ENCODE measurements at regions not wholly inside any gene's neighbourhood (a gene's known extent, or its start where the extent isn't known, plus 50 kb on each side); places are given as distances from the start of the nearest gene placed in this dataset.

DNA sequence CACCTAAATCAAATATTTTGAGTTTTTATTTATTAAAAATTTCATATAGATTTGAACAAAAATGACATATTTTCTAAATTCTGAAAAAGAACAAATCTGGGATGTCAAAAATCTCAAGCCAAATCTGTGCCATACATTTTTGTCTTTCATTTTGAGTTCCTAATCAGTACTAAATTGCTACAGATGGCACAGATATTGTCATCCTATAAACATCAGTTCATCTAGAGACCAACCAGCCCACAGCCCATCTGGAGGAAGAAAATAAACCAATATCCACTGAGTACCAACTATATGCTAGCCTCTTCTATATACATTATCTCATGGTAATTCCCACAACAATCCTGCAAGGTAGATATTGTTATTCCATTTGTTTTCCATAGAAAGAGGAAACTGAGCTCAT, 156.8 kb upstream of the ATP1B1 start:
- no peak for DNase-seq
- H3K27me3 Mint-ChIP-seq (ENCODE audit: low read depth in 3 of 3), result peaks cover 0 to 2% (median 2%) of the 10 kb centered on the region in 3 donors
- no peak overlapping the region for H3K27ac Mint-ChIP-seq
- no peaks in the 10 kb centered on the region for H3K36me3 Mint-ChIP-seq
- no peaks in the 10 kb centered on the region for H3K4me1 Mint-ChIP-seq
- H3K9me3 Mint-ChIP-seq, result peaks cover 0 to 2% (median 0%) of the 10 kb centered on the region in 6 donors
- H3K4me3 Mint-ChIP-seq, result no peak overlapping the region

DNA sequence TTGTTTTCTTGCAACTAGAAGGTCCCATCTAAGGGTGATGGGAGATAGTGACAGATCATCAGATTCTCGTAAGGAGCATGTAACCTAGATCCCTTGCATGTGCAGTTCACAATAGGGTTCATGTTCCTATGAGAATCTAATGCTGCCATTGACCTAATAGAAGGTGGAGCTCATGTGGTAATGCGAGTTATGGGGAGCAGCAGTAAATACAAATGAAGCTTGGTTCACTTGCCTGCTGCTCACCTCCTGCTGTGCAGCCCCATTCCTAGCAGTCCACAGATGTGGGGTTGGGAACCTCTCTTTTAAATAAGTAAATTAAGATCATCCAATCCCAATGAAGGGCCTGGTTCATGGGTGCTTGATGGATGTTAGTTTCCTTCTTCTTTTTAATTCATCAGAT, 148.7 kb upstream of the ATP1B1 start:
- no peak for DNase-seq
- Mint-ChIP-seq H3K27ac (no peak overlapping the region), H3K36me3 (no peaks in the 10 kb centered on the region), H3K4me3 (no peak overlapping the region), H3K9me3 (peaks cover 0 to 2% (median 0%) of the 10 kb centered on the region in 6 donors), H3K27me3 (ENCODE audit: low read depth in 3 of 3) (peaks cover 2 to 8% (median 7%) of the 10 kb centered on the region in 3 donors), H3K4me1 (no peaks in the 10 kb centered on the region)

DNA sequence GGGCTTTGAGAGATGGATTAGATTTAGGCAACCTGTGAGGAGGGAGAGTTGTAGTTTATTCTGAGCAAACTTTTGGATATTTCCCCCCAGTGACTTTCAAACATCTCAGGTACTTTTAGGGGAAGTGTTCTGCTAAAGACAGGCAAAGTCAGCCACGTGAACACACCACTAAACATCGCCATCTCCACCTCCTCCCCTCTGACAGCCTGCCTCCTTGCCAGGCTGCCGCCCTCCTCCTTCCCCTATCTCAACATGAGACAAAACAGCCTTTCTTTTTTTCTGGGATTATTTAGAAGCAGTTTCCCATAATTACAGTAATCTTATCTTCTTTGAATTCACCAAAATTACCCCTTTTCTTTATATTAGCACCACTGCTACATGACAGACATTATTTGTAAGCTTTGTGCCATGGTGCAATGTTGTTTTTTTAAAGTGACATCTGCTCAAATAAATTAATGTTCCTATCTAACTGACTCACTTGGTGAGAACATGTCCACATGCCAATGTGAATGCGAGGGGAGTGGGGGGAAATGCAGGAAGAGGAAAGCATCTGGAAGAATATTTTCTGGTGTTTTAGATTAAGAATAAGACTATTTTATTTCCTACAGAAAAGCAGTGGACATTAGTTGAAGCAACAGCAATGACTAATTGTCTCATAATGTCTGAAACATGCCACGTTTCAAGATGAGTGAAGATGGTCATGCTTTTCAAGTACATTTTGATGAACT, 147.8 kb upstream of the ATP1B1 start:
- H3K9me3 Mint-ChIP-seq, result peaks cover 0 to 2% (median 0%) of the 10 kb centered on the region in 6 donors
- no peak for DNase-seq
- no peak overlapping the region for H3K4me3 Mint-ChIP-seq
- H3K36me3 Mint-ChIP-seq, result no peaks in the 10 kb centered on the region
- H3K27ac Mint-ChIP-seq, result no peak overlapping the region
- no peaks in the 10 kb centered on the region for H3K4me1 Mint-ChIP-seq
- peaks cover 2 to 7% (median 7%) of the 10 kb centered on the region in 3 donors for H3K27me3 Mint-ChIP-seq (ENCODE audit: low read depth in 3 of 3)

DNA sequence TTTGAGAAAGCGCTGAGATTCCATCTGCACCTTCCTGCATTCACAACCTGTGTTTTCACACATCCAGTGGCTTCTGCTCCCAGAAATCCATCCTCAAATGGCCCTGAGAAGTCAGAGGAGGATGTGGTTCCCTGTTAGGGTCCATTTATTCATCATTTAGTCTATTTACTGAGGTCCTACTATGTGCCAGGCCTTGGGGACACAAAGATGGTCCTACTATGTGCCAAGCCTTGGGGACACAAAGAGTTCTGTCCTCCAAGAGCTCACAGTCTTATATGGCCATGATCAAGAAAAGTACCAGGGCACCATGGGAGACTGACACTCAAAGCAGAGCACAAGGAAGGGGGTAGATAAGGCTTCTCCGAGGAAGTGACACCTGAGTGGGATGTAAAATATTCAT, 147.1 kb upstream of the ATP1B1 start:
- no peak for DNase-seq
- peaks cover 0 to under 1% (median 0%) of the 10 kb centered on the region in 6 donors for H3K9me3 Mint-ChIP-seq
- no peaks in the 10 kb centered on the region for H3K36me3 Mint-ChIP-seq
- peaks cover 2 to 7% (median 6%) of the 10 kb centered on the region in 3 donors for H3K27me3 Mint-ChIP-seq (ENCODE audit: low read depth in 3 of 3)
- no peak overlapping the region for H3K27ac Mint-ChIP-seq
- no peak overlapping the region for H3K4me3 Mint-ChIP-seq
- H3K4me1 Mint-ChIP-seq, result no peaks in the 10 kb centered on the region

DNA sequence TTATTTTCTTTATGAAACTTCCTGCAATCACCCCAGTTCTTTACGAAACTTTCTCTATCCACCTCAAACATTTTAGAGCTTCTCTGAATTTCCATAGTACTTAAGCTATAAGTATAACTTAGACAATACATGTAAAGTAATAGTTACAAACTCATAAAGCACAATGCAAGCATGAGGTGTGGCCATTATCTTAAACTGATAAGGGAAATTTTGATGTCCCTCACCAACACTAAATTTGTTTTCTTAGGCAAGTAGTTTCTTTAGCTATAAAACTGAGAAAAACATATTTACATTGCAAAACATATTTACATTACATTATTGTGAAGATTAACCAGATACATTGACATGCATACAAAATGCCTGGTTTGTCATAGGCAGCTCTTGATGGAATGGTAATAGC, 146.4 kb upstream of the ATP1B1 start:
- H3K4me1 Mint-ChIP-seq, result no peaks in the 10 kb centered on the region
- DNase-seq, result no peak
- no peaks in the 10 kb centered on the region for H3K36me3 Mint-ChIP-seq
- no peaks in the 10 kb centered on the region for H3K9me3 Mint-ChIP-seq
- no peak overlapping the region for H3K27ac Mint-ChIP-seq
- H3K4me3 Mint-ChIP-seq, result no peak overlapping the region
- peaks cover 2 to 7% (median 4%) of the 10 kb centered on the region in 3 donors for H3K27me3 Mint-ChIP-seq (ENCODE audit: low read depth in 3 of 3)

DNA sequence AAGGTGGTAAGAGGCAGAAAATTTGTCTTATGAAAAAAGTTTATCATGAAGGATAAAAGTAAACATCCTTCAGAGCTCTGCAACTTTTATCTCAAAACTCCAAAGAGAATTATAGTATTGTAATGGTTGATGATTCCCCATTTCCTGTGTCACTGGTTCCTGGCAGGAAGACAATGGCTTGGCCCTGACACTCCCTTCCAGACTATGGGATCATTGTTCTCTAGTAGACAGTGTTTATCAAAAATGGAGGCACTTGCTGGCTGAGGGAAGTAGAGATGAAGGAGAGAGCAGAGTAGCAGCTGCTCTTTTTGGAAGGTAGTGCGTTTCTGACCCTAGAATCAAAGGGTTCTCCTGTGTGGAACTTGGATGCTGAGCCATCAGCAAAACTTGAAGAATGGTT, 145.9 kb upstream of the ATP1B1 start:
- no peak overlapping the region for H3K4me3 Mint-ChIP-seq
- no peak overlapping the region for H3K27ac Mint-ChIP-seq
- no peak for DNase-seq
- H3K27me3 Mint-ChIP-seq (ENCODE audit: low read depth in 3 of 3), result peaks cover 2 to 6% (median 2%) of the 10 kb centered on the region in 3 donors
- no peaks in the 10 kb centered on the region for H3K36me3 Mint-ChIP-seq
- no peaks in the 10 kb centered on the region for H3K4me1 Mint-ChIP-seq
- H3K9me3 Mint-ChIP-seq, result no peaks in the 10 kb centered on the region

DNA sequence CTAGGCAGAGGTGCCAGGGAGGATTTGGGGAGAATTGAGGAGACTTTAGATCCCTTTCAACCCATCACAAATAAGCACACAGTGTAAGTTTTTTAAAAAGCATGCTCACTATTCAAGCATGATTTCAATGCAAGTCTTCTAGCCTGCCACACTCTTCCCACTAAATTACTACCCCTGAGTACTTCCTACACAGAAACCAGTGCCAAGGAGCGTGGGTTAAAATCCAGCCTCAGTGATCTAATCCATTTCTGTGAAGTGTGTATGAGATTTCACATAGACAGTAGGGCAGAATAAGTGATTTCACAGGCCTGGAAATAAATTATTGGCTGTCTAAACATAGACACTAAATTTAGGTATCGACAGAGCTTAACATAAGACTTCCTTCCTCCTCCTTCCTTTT, 142.9 kb upstream of the ATP1B1 start:
- no peak for DNase-seq
- H3K4me3 Mint-ChIP-seq, result no peak overlapping the region
- peaks cover 0 to 2% (median 2%) of the 10 kb centered on the region in 3 donors for H3K27me3 Mint-ChIP-seq (ENCODE audit: low read depth in 3 of 3)
- no peaks in the 10 kb centered on the region for H3K9me3 Mint-ChIP-seq
- H3K36me3 Mint-ChIP-seq, result no peaks in the 10 kb centered on the region
- H3K27ac Mint-ChIP-seq, result no peak overlapping the region
- no peaks in the 10 kb centered on the region for H3K4me1 Mint-ChIP-seq

DNA sequence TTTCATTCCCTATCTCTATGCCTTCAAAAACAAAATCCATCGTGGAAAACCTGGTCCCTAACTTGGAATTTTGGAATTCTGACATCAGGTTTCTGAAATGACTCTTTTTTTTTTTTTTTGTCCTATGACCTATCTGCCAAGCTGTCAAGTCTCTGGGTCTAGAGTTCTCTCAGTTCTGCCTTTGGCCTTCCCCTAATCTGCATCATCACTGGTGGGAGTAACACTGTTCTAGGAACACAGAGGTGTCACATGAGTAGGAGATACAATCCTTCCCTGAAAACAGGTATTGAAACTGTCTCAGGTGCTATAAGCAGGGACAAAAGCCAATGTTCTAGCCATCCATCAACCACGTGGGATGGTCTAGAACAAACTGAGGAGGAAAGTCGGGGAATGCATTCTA, 142.0 kb upstream of the ATP1B1 start:
- Mint-ChIP-seq H3K36me3 (no peaks in the 10 kb centered on the region), H3K27ac (no peak overlapping the region), H3K4me1 (no peaks in the 10 kb centered on the region), H3K27me3 (ENCODE audit: low read depth in 3 of 3) (peaks cover 0 to 2% (median 0%) of the 10 kb centered on the region in 3 donors), H3K4me3 (no peak overlapping the region), H3K9me3 (no peaks in the 10 kb centered on the region)
- DNase-seq, result no peak

DNA sequence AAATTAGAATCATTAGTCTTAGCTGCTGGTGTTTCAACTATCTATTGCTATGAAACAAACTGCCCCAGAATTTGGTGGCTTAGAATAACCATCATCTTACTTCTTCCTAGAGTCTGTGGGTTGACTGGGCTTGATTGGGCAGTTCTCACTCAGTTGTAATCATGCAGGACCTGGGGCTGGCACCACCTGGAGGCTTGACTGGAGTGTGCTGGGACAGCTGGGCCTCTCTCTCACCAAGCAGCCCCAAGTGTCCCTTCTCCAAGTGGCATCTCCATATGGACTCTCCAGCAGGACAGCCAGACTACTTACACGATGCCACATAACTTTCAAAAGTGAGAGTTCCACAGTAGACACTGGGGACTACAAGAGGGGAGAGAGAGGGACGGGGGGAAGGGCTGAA, 140.3 kb upstream of the ATP1B1 start:
- Mint-ChIP-seq H3K27ac (no peak overlapping the region), H3K27me3 (ENCODE audit: low read depth in 3 of 3) (no peaks in the 10 kb centered on the region), H3K9me3 (no peaks in the 10 kb centered on the region), H3K4me1 (no peaks in the 10 kb centered on the region), H3K36me3 (no peaks in the 10 kb centered on the region), H3K4me3 (no peak overlapping the region)
- DNase-seq, result no peak

DNA sequence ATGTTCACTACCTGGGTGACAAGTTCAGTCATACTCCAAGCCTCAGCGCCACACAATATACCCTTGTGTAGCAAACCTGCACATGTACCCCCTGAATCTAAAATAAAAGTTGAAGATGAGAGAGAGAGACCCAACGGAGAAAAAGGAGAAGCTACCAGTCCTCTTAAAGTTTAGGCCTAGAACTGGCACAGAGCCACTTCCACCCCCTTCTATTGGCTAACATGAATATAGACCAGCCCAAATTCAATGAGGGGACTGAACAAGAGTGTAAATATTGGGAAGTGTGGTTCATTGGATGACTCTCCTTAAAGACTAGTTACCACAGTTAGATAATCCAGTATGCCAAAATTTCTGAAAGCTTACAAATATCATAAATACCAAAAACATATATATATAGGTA, 139.9 kb upstream of the ATP1B1 start:
- Mint-ChIP-seq H3K4me1 (no peaks in the 10 kb centered on the region), H3K36me3 (no peaks in the 10 kb centered on the region), H3K9me3 (no peaks in the 10 kb centered on the region), H3K27me3 (ENCODE audit: low read depth in 3 of 3) (no peaks in the 10 kb centered on the region), H3K4me3 (no peak overlapping the region), H3K27ac (no peak overlapping the region)
- DNase-seq, result no peak

DNA sequence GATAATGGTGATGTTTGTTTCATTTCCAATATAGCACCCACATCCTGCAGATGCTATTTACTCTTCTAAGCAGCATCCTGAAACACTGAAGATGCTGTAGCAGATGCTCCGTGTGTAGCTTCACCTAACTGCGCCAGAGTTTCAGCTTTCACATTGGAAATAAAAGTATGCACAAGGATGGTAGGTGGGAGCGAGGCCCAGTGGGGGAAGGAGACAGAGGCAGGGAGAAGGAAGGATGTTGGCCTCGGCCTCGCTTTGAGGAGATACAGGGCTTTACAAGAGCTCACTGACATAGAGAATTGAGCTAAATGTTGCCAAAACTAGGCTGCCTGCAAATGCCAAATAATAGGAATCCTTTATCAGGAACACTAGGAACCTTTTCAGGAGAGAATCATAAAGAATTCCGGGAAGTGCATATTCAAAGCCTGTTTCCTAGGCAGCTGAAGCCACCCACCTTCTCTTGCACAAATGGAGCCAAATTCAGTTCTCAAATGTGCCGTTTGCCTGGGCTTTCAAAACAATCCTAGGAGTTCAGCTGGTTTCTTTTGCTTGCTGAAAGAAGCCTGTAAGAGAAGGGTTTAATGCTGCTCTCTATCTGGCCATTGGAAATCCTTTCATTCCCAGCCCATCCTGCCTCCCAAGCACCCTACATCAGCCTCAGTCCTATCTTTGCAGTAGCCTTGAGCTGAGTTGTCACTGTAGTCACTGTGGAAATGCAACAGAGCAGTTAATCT, 135.4 kb upstream of the ATP1B1 start:
- peaks cover 0 to 3% (median 0%) of the 10 kb centered on the region in 3 donors for H3K27me3 Mint-ChIP-seq (ENCODE audit: low read depth in 3 of 3)
- H3K4me1 Mint-ChIP-seq, result no peaks in the 10 kb centered on the region
- DNase-seq, result no peak
- no peaks in the 10 kb centered on the region for H3K36me3 Mint-ChIP-seq
- no peaks in the 10 kb centered on the region for H3K9me3 Mint-ChIP-seq
- no peak overlapping the region for H3K27ac Mint-ChIP-seq
- H3K4me3 Mint-ChIP-seq, result no peak overlapping the region

DNA sequence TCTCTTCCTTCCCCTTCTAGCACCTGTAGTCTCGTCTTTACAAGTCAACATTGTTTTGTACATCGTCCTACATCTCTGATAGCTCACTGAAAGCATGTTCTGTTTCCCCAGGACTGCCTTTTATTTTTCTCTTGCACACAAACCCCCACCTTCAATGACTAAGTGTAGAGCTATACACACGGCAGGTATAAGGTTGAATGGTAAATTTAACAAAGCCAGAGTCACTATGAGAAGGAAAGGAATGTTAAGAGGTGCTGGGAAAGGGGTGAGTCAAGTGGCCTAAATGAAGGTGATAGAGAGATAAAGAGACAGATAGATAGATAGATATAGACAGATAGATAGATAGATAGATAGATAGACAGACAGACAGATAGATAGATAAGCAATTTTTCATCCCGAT, 134.3 kb upstream of the ATP1B1 start:
- Mint-ChIP-seq H3K27ac (no peak overlapping the region), H3K9me3 (no peaks in the 10 kb centered on the region), H3K36me3 (no peaks in the 10 kb centered on the region), H3K4me1 (no peaks in the 10 kb centered on the region), H3K27me3 (ENCODE audit: low read depth in 3 of 3) (peaks cover 0 to 3% (median 1%) of the 10 kb centered on the region in 3 donors), H3K4me3 (no peak overlapping the region)
- DNase-seq, result no peak

DNA sequence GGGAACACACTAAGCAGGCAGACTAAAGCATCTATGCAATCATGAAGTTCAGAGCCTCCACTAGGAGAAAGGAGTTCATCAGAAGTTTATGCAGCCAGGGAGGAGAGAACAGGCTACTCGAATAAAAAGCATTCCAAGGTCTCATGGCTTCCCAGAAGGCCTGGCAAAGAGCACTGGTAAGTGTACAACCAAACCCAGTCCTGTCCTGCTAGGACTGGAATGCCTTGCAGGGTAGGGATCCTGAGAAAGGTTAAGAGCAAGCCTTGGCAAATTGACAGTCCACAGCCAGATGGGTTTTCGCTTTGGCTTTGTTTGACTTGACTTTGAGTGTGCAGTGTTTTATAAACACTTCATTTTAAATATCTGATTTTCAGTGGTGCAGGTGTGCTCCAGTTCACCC, 133.6 kb upstream of the ATP1B1 start:
- no peaks in the 10 kb centered on the region for H3K9me3 Mint-ChIP-seq
- no peak overlapping the region for H3K4me3 Mint-ChIP-seq
- no peaks in the 10 kb centered on the region for H3K36me3 Mint-ChIP-seq

DNA sequence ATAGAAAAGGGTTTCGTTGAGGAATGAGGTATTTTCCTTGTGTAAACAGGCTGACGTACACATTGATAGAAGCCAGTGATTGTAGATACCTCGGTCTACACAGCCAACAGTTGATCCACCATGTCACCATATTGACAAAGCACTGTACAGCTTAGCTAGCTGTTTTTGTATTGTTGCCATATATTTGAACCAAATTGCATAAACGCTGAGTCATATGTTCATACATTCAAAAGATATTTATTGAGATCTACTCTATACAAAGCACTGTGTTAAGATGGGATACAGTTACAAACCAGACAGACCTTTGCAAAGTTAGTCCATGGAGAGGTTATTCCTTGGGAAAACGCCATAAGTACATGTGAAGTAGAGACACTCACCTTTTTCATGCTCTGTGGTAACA, 132.4 kb upstream of the ATP1B1 start:
- peaks cover 0 to 3% (median 3%) of the 10 kb centered on the region in 3 donors for H3K27me3 Mint-ChIP-seq (ENCODE audit: low read depth in 3 of 3)
- DNase-seq, result no peak
- H3K4me3 Mint-ChIP-seq, result no peak overlapping the region
- H3K9me3 Mint-ChIP-seq, result no peaks in the 10 kb centered on the region
- no peaks in the 10 kb centered on the region for H3K36me3 Mint-ChIP-seq
- no peak overlapping the region for H3K27ac Mint-ChIP-seq
- no peaks in the 10 kb centered on the region for H3K4me1 Mint-ChIP-seq

More for the DNA sequence above, 133.6 kb upstream of the ATP1B1 start:
- peaks cover 0 to 3% (median 3%) of the 10 kb centered on the region in 3 donors for H3K27me3 Mint-ChIP-seq (ENCODE audit: low read depth in 3 of 3)
- H3K27ac Mint-ChIP-seq, result no peak overlapping the region
- H3K4me1 Mint-ChIP-seq, result no peaks in the 10 kb centered on the region
- no peak for DNase-seq
